NCI-H1436 treated with DMSO at 0.1 percent for 48 hours (cell line): ENCODE measurements at regions not wholly inside any gene's neighbourhood (a gene's known extent, or its start where the extent isn't known, plus 50 kb on each side); places are given as distances from the start of the nearest gene placed in this dataset.
"Not testable (repeated sequence)": the region's sequence is repeated elsewhere in the genome, so short reads cannot be mapped to it uniquely, and the experiment has no call there.

Source experiments
- DNase-seq: peaks from one replicate; lab custom pipeline; 2025; lab: John Stamatoyannopoulos, UW

- DNase-seq = no peak
Measured at GRCh38 chr2:21966139-21966538, 842.4 kb downstream of the TDRD15 start.

- no peak for DNase-seq
Measured at GRCh38 chr2:21970971-21971370, 847.2 kb downstream of the TDRD15 start.

GRCh38 chr2:21972586-21972985, 848.8 kb downstream of the TDRD15 start:
- no peak for DNase-seq

- no peak for DNase-seq
Measured at GRCh38 chr2:21981127-21981526, 857.4 kb downstream of the TDRD15 start.

- no peak for DNase-seq
Measured at GRCh38 chr2:21993002-21993401, 869.2 kb downstream of the TDRD15 start.

- DNase-seq = no peak
Measured at GRCh38 chr2:21996339-21996738, 872.6 kb downstream of the TDRD15 start.

- DNase-seq = no peak
Measured at GRCh38 chr2:21999522-21999921, 875.8 kb downstream of the TDRD15 start.

- DNase-seq = no peak
Measured at GRCh38 chr2:22002066-22002465, 878.3 kb downstream of the TDRD15 start.

GRCh38 chr2:22003270-22003669, 879.5 kb downstream of the TDRD15 start:
- DNase-seq = no peak

GRCh38 chr2:22011048-22011447, 887.3 kb downstream of the TDRD15 start:
- no peak for DNase-seq

GRCh38 chr2:22020091-22020742, 896.4 kb downstream of the TDRD15 start:
- DNase-seq = no peak

GRCh38 chr2:22027345-22028005, 903.7 kb downstream of the TDRD15 start:
- no peak for DNase-seq

- DNase-seq = no peak
Measured at GRCh38 chr2:22035361-22035830, 911.6 kb downstream of the TDRD15 start.

- no peak for DNase-seq
Measured at GRCh38 chr2:22037274-22037673, 913.5 kb downstream of the TDRD15 start.

GRCh38 chr2:22043784-22044183, 920.0 kb downstream of the TDRD15 start:
- DNase-seq = no peak

- no peak for DNase-seq
Measured at GRCh38 chr2:22055784-22056620, 932.2 kb downstream of the TDRD15 start.

- no peak for DNase-seq
Measured at GRCh38 chr2:22056621-22057132, 932.9 kb downstream of the TDRD15 start.

- DNase-seq = no peak
Measured at GRCh38 chr2:22062679-22063078, 938.9 kb downstream of the TDRD15 start.

- no peak for DNase-seq
Measured at GRCh38 chr2:22076454-22076853, 952.7 kb downstream of the TDRD15 start.

GRCh38 chr2:22078701-22079100, 954.9 kb downstream of the TDRD15 start:
- DNase-seq = no peak

- no peak for DNase-seq
Measured at GRCh38 chr2:22079583-22079982, 955.8 kb downstream of the TDRD15 start.

GRCh38 chr2:22086726-22087125, 963.0 kb downstream of the TDRD15 start:
- DNase-seq = no peak

- DNase-seq = not testable (repeated sequence)
Measured at GRCh38 chr2:22103617-22104016, 979.8 kb downstream of the TDRD15 start.
